ENCODE measurements at regions not wholly inside any gene's neighbourhood (a gene's known extent, or its start where the extent isn't known, plus 50 kb on each side); places are given as distances from the start of the nearest gene placed in this dataset.
A peak's percentile ranks its signal among the peaks of the same experiment; 100 is the strongest.

DNA sequence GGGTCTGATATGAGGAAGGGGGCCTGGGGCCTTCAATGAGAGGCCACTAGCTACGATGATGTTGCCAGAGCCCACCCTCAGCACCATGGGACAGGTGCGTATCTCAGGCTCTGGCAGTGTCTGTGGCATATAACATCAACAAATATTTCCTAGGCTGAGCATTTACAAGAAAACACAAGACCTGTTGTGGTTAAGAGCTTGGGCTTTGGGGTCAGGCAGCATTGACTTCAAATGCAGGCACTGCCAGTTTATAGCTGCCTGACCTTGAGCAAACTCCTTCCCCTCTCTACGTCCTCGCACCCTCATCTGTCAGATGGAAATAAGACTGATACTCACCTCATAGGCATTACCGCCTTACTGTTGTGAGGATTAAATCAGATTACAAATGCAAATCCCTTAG lies 156.0 kb downstream of the KATNAL1 start:
- no peak for DNase-seq (ENCODE audit: low spot score)

DNA sequence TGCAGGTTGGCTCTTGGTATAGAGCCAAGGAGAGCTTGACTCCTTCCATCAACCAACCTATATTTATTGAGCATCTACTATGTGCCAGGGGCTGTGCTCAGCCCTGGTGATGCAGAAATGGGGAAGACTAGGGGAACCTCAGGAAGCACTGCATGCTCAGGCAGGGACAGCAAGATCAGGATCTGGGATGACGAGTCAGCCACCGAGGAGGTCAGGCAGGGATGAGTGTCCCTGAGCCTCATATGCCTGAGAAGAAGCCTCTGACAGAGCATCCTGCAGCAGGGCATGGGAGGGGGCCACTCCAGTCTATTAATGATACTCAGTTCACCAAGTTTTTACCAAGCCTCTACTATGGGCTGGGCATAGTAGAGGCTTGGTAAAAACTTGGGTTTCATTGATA lies 158.1 kb downstream of the KATNAL1 start:
- no peak for DNase-seq (ENCODE audit: low spot score)

GRCh38 chr13:30148786-30149185 lies 158.6 kb downstream of the KATNAL1 start:
- no peak for DNase-seq (ENCODE audit: low spot score)

- no peak for DNase-seq (ENCODE audit: low spot score)
Measured at GRCh38 chr13:30148171-30148754, 159.1 kb downstream of the KATNAL1 start.

DNA sequence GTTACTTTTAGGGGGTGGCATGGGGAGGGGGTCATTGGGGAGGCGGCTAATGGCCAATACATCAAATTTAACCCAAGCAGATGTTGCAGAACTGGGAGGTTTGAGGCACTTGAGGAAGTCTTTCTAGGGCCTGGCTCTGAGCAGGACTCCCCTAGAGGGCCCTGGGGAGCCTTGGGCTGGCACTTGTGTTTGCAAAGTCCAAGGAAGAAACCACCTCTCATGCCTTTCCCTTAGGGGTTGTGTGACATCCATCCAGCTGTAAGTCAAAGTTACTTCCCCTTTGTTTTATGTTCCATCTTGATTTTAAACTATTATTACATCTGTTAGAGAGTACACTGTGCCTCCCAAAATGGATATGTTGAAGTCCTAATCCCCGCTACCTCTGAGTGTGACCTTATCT lies 159.9 kb downstream of the KATNAL1 start:
- no peak for DNase-seq (ENCODE audit: low spot score)

DNA sequence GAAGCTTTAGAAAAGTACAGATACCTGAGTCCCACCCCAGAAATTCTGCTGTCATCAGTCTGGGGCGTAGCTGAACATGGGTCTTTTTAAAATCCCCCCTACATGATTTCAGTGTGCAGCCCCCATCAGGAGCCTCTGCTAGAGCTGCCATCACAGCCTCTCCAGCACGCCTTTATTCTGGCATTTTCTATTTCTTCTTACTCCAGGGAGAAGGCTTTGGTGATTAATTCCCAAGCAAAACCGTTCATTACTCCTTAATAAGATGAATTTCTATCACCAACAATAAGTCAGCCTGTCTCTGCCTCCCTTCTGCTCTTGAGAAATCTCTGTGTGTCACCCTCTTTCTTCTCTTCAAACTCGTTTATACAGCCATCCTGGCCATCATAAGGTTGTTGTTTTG lies 160.3 kb downstream of the KATNAL1 start:
- no peak for DNase-seq (ENCODE audit: low spot score)

- DNase-seq (ENCODE audit: low spot score): no peak
Measured at GRCh38 chr13:30145709-30146367, 161.5 kb downstream of the KATNAL1 start.

GRCh38 chr13:30143666-30144400 lies 163.5 kb downstream of the KATNAL1 start:
- DNase-seq (ENCODE audit: low spot score): no peak

GRCh38 chr13:30142486-30143211 lies 164.7 kb downstream of the KATNAL1 start:
- DNase-seq (ENCODE audit: low spot score): peak; percentile 65

- no peak for DNase-seq (ENCODE audit: low spot score)
Measured at GRCh38 chr13:30141775-30142485, 165.4 kb downstream of the KATNAL1 start.

- DNase-seq (ENCODE audit: low spot score): no peak
Measured at GRCh38 chr13:30140973-30141372, 166.4 kb downstream of the KATNAL1 start.

DNA sequence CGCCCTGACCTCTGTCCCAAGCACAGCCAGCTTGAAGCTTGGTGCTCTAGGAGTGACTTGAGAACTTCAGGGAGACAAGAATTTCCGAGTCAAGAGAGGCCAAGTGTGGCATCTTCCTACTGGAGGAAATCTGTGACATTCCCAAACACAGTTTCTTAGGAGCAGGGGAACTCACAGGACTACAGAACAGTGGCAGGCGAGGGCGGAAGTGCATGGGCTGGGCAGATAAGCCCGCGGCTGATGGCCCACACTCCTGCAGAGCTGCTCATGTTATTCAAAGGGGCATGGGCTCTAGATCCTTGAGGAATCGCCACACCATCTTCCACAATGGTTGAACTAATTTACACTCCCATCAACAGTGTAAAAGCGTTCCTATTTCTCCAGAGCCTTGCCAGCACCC lies 168.8 kb downstream of the KATNAL1 start:
- no peak for DNase-seq (ENCODE audit: low spot score)

- DNase-seq (ENCODE audit: low spot score): no peak
Measured at GRCh38 chr13:30135868-30136267, 171.5 kb downstream of the KATNAL1 start.

DNA sequence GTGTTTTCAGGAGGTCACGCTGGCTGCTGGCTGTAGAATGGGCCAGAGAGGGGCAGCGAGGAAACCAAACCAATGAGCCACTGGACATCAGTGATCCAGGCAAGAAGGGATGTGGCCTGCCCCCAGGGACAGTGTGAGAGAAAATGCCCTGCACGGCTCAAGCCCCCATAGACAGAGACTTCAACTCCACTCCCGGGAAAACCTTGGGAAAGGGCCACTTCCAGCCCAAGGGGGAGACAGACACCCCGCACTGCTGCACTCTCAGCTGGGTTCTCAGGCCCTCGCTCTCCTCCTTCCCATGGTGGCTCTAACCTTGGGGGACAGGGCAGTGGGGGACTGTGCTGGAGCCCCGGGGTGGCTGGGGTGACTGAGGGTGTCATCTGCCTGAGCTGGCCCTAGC lies 172.0 kb downstream of the KATNAL1 start:
- DNase-seq (ENCODE audit: low spot score): no peak

DNA sequence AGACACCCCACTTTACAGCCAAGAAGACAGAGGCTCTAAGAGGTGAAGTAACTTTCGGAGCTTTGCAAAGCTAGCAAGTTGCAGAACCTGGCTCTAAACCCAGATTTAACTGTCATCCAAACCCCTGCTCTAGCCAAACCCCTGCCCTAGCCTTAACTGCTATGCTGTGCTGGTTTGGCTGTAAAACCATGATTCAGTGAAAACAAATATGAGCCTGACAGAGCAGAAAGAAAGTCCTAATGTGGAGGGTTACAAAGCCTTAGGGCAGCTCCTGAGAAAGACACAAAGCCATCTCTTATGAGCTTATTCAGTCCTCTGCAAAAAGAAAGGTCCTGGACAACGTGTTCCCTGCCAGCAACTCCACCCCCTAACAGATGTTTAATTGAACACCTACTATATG lies 172.8 kb downstream of the KATNAL1 start:
- DNase-seq (ENCODE audit: low spot score): no peak

DNA sequence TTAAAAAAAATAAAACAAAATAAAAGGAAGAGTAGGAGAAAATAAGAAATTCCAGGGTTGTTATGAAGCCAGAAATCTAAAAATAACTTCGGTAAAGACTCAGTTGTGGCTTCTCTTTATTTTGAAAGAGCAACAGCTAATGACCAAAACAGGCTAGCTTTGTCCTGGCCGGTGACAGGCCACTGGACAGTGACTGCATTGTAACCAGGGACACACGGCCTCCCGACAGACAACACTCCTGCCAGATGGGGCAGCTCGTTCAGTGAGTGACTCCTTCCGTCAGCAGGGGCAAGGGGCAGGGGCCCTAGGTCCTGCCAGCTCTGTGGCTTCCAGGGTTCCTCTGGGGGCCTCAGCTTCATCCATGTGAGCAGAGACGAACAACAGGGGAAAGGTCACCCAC lies 173.4 kb downstream of the KATNAL1 start:
- no peak for DNase-seq (ENCODE audit: low spot score)

- no peak for DNase-seq (ENCODE audit: low spot score)
Measured at GRCh38 chr13:30133554-30133912, 173.8 kb downstream of the KATNAL1 start.

- peak; percentile 98 for DNase-seq (ENCODE audit: low spot score)
Measured at GRCh38 chr13:30132623-30133553, 174.5 kb downstream of the KATNAL1 start.

- no peak for DNase-seq (ENCODE audit: low spot score)
Measured at GRCh38 chr13:30129411-30129810, 177.9 kb downstream of the KATNAL1 start.

GRCh38 chr13:30128591-30128990 lies 178.8 kb downstream of the KATNAL1 start:
- no peak for DNase-seq (ENCODE audit: low spot score)

DNA sequence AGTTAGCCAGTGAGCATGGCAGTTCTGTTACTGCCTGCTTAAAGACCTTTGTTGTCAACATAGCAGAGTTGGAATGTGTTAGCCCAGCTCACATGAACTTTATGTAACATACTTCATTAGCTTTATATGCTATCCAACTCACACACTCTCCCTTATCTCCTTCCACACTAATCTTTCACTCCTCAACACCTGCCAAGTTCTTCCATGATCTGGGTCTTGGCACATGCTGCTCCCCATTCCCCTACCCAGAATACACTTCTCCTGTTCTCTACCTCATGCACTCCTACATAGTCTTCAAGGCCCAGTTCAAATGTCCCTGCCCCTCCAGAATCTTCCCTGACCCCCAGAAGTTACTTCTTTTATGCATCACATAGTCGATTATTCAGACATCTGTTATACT lies 179.3 kb downstream of the KATNAL1 start:
- no peak for DNase-seq (ENCODE audit: low spot score)

All from ureter (tissue), 1 donor.